ENCODE measurements at regions not wholly inside any gene's neighbourhood (a gene's known extent, or its start where the extent isn't known, plus 50 kb on each side); places are given as distances from the start of the nearest gene placed in this dataset.

GRCh38 chr4:81982846-81983540 lies 390.8 kb downstream of the HNRNPD start:
- no peak for TF ChIP-seq CTCF (IDR thresholded peaks at IDR 0.05)
- no peak for TF ChIP-seq EZH2 (IDR thresholded peaks at IDR 0.05; ENCODE audit: borderline replicate concordance, insufficient read depth, low read depth, low read length, poor library complexity, severe bottlenecking)
